Middle frontal gyrus (tissue), 1 donor: ENCODE measurements at regions not wholly inside any gene's neighbourhood (a gene's known extent, or its start where the extent isn't known, plus 50 kb on each side); places are given as distances from the start of the nearest gene placed in this dataset.
"Not testable (repeated sequence)": the region's sequence is repeated elsewhere in the genome, so short reads cannot be mapped to it uniquely, and the experiment has no call there.

ENCODE experiments used
- DNase-seq: peaks from one replicate; pipeline ENCODE4 v3.0.0-alpha.2; 2015; ENCODE audit warnings: low spot score; ENCODE audit errors: extremely low spot score

DNA sequence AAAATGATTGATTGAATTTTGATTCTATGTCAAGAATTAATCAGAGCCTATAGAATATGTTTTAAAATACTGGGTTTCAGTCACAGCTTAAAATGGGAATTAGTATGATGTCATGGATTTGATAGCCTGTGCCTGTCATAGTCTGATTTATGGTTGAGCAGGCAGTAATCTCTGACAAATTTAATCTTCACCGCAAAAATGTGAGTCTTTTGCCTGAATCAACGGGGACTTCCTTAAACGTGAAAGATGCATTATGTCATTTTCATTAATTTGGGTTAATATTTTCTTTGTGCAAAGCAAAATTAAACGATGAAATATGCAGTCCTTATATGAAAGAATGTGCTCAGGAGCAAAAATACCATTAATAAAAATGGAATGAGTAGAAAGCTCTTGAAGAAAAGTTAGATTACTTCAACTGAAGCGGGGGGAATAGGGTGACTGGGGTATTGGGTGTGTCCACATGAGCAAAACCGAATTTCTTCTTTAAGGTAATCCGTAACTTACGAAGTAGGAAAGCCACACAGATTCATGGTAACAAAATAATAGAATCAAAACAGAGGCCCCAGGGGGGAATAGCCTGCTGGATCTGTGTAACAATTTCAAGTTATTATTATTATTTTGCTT lies 339.6 kb upstream of the NOX3 start:
- no peak for DNase-seq

DNA sequence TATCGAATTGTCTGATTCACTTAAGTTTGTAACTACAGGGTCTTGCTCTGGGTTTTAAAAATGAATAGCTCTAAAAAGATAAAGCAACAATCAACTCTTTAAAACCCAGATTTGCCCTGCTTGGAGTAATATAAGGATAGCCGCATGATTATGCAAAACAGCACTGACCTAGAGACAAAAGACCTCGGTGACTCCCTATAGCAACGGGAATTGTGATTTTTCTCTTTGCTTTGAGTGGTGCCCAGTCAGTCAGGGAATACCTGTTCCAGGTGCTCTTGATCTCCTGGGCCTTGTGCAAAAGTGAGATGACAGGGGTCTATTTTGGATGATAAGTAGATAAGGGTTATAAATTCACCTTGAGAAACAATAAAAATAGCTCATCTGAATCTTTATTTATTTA lies 336.3 kb upstream of the NOX3 start:
- no peak for DNase-seq

DNA sequence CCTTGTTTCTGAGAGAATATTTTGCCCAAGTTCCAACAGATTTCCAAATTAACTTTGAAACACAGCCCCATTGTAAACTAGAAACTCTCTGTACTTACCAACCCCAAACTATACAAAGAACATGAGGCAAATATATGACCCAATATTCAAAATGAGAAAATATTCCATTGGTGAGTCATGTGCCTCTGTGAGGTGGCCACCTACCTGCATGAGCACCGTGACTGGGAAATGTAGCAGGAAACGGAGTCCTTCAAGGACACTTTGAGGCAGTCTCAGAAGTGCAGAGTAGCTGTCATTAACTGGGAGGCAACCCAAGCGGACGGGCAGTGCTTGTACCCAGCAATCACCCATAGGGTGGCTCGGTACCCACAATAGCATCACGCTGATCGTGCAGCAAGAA lies 335.5 kb upstream of the NOX3 start:
- no peak for DNase-seq

DNA sequence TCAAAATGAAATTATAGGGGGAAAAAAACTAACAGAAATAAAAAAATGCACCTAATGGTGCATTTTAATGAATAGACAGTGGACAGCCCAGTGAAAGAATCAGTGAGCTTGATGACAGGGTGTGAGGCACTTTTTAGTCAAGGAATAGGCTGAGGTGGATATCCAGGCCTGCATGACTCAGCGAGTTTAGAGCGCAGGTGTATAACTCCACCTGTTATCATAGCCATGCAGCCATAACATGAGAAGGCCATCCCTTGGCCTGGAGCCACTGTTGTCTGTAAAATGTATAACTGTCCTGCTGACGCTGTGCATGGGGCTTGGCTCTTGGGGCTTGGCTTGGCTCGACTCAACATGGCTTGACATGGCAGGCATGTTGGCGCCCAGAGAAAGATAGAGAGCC lies 331.5 kb upstream of the NOX3 start:
- DNase-seq = no peak

DNA sequence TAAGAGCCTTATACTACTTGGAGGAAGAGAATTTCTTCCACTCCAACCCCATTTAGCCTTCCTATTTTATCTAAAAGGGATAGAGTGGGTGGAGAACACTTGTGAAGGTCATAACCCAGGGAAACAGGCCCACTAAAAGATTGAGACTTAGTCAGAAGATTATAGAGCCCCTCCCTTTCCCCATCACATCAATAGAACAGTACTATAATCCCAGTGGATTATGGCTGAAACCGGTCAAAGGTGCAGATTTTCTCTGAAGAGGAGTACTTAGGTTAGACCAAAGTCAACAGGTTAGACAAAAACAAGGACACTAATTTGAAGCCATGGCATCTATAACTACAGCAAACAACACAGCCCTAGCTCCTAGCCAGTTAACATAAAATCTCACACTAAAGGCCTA lies 330.9 kb upstream of the NOX3 start:
- no peak for DNase-seq

DNA sequence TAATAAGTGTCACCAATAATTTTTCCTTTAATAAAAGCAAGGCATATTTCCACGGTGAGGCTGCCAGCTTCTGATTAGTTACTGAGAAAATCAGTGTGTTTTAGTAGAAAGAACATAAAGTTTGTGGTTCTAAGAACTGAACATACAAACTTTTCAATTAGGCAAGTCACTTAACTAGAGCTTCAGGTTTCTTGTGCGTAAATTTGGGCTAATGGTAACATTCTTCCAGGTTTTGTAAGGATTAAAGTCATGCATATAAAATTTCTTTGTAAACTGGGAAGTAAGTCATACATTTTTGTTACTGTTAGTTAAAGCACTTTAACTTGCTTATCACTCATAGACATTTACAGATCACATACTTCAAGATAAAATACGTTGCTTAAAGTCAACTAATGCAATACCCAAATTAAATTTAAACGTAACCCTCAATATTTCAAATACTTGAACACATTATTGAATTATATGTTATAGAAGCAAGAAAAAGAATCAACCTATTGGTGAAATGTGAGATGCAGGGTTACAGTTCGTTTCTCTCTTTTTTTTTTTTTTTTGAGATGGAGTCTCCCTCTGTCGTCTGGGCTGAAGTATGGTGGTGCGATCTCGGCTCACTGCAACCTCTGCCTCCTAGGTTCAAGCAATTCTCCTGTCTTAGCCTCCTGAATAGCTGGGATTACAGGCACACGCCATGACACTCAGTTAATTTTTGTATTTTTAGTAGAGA lies 327.3 kb upstream of the NOX3 start:
- DNase-seq = no peak

DNA sequence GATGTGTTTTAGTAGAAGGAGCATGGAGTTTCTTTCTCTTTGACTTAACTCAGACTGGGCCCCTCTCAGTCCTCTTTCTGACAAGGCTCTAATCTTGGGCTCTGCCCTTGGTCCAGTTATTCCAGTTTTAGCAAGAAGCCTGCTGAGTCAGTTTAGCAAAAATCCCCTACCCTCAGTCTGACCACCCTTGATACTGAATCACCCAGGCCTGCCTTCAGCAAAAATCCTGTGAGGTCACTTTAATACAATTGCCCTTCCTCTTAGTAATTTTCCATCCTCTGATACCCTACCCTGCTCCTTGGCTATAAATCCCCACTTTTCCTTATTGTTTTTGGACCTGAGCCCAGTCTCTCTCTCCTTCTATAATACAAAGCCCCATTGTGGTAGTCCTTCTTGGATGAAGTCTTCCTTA lies 326.7 kb upstream of the NOX3 start:
- DNase-seq = no peak

DNA sequence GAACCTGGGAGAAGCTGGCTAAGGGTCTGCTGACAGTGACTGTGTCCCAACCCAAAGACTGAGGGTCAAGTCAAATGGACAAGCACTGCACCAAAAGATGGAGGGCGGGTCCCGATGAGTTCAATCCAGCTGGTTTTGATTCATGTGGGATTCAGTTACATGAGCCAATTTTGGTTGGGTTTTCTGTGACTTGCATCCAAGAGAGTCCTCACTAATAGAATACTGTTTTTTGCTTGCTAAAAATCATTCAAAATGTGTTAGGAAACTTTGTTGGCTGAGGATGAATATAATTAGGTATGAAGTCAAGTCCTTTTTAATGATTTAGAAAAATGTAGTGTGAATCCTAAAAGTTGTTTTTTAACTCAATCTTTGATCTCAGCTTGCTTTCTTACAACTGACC lies 323.8 kb upstream of the NOX3 start:
- no peak for DNase-seq

DNA sequence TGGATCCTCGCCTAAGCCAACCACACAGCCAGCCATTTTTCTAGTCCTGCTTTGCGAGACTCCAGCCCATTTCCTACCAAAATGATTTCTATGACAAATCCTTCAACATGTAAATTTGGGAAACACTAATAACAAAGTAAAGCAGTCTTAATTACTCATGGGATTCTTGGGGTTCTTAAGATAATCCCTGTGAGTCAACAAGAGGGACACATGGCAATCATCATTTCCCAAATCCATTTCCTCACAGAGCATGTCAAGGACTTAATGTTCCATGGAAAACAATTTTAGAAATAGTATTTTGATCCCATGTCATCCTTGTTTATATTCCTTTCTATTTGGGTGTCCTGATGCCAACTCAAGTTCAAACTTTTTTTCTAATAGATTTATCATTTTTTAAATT lies 322.7 kb upstream of the NOX3 start:
- no peak for DNase-seq

DNA sequence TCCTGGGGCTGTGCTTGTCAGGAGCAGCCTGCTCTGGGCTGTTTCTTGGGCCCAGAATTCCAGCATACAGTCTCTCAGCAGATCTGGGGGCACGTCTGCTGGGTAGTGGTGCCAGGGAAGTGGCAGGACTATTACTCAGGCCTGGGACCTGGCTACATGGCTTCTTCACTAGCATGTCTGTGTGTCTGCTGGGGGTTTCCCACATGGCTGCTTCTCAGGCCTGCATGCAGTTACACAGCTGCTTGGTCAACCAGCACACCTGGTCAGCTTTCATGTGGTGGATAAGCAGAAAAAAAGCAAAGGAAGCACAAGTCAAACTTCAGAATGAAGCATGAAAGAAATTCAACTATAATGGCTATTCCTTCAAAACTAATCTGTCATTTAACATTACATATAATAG lies 316.2 kb upstream of the NOX3 start:
- no peak for DNase-seq

DNA sequence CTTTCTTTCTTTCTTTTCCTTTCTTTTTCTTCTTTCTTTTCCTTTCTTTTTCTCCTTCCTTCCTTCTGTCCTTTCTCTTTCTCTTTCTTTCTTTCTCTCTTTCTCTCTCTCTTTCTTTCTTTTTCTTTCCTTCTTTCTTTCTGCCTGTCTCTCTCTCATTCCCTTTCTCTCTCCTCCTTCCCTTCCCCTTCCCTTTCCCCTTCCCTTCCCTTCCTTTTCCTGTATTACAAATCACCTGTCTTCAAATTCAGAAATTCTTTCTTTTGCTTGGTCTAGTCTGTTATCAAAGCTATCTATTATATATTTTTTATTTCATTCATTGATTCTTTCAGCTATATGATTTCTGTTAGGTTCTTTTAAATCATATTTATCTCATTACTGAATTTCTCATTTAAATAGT lies 315.2 kb upstream of the NOX3 start:
- DNase-seq = no peak

DNA sequence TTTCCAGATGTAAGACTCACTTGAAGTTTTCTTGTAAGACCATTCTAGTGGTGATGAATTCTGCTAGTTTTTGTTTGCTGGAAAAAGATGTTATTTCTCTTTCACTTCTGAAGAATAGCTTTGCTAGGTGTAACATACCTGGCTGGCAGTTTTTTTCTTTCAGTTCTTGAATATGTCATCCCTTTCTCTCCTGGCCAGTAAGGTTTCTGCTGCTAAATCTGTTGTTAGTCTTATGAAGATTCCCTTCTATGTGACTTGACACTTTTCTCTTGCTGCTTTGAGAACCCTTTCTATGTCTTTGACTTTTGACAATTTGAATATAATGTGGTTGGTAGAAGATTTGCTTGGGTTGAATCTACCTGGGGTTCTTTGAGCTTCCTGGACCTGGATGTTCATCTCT lies 314.7 kb upstream of the NOX3 start:
- DNase-seq = no peak

DNA sequence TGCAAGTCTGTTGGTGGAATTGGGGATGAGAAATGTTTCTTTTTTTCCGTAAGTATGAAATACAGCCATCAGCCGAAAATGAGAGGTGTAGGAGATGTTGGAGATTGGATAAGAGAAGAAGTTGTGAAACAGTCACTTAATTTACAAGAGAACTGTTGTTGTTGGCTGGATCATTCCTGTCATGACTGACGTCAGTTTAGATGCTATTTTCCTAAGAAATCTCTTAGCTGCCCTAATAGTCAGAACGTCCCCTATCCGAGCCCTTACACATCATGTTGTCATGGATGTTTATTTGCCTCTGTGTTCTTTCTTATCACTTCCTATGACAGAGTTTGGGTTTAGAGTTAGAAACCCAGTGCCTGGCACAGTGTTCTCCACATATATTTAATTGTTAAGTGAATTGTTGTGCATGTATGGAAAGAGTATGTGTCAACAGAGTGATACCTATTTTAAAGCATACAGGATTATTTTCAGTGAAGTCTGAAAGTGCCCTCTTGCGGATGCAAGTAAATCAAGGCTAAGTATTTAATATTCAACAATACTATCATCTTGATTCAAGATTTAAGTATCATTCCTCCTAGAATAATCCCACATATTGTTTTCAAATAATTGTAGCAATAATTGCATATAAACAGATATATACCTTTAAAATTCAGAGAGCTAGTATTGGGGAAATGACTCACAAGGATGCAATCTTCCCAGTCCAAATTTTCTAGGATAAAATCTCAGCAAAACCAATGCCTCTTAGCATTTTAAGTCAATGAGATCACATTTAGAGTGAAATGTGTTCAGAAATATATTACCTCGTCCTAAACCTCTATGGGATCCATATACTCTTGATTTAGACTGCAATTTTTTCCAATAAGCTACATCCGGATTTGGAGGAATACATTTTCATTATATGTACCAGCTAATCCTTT lies 309.9 kb upstream of the NOX3 start:
- no peak for DNase-seq

DNA sequence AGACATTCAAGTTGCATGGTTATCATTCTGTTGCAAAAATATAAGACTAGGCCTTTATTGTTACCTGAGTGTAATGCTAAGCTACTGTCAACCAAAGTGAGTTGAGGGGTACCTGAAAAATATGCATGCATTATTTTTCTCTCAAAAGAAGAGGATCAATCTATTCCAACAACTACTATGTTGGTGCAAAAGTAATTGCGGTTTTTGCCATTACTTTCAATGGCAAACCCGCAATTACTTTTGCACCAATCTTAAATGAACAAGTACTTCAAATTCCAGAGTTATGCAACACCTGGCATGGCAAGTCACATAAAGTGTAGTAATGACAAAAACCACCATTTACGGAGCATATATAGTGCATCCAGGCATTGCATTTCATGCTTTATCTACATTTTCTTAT lies 307.0 kb upstream of the NOX3 start:
- no peak for DNase-seq

DNA sequence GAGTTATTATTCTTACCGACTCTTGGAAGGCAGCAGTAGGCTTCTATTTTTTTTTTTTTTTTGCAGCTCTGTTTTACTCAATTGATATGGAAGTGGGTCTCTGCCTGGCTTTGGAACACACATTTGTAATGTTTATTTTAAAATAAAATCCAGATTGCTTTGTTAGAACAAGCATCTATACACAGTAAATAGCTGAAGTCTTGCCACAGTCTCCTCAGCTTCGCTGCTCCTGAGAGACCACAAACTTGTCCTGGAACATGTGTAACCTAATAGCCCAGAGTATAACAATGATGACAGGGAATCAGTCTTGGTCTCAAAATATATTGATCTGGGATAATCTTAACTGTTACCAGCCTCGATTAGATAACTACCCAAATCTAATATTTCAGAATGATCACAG lies 299.8 kb upstream of the NOX3 start:
- DNase-seq = no peak

DNA sequence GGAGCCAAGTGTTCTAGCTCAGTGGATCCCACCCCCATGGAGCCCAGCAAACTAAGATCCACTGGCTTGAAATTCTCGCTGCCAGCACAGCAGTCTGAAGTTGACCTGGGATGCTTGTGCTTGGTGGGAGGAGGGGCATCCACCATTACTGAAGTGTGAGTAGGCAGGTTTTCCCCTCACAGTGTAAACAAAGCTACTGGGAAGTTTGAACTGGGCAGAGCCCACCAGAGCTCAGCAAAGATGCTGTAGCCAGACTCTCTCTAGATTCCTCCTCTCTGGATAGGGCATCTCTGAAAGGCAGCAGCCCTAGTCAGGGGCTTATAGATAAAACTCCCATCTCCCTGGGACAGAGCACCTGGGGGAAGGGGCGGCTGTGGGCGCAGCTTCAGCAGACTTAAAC lies 293.1 kb upstream of the NOX3 start:
- not testable (repeated sequence) for DNase-seq

DNA sequence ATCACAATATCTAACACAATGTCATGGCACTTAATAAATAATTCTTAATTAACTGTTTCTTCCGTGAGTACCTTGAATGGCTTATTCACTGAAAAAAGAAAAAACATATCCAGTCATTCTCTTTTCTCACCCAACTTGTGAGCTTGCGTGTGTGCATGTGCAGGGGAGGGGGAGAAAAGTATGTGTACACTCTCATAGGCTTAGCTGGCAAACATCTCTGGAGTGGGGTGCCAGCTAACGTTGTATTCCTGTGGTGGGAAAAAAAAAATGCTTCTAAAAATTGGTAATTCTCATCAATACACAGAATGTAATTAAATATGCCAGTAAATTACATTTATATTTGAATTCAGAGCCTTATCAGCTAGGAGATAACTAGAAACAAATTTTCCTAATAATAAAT lies 291.9 kb upstream of the NOX3 start:
- DNase-seq = no peak

DNA sequence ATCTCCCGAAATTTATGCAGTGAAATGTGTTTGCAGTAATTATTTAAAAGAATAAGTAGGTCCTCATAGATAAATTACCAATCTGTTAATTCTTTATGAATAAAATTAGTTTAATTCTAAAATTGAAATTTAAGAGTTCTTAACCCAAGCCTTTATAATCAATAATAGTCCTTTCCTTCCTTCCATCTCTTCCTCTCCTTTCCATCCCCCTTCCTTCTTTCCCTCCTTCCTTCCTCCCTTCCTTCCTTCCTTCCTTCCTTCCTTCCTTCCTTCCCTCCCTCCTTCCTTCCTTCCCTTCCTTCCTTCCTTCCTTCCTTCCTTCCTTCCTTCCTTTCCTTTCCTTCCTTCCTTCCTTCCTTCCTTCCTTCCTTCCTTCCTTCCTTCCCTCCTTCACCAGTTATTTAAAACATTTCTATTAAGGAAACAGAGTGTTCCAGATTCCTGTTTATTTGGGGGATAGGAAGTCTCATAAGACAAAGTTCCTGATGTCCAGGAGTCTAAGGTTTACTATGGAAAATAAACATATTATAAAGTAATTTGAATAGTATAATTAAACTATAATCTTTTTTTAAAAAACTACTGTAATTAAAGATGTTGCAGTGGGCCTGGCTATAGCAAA lies 285.3 kb upstream of the NOX3 start:
- DNase-seq = no peak

DNA sequence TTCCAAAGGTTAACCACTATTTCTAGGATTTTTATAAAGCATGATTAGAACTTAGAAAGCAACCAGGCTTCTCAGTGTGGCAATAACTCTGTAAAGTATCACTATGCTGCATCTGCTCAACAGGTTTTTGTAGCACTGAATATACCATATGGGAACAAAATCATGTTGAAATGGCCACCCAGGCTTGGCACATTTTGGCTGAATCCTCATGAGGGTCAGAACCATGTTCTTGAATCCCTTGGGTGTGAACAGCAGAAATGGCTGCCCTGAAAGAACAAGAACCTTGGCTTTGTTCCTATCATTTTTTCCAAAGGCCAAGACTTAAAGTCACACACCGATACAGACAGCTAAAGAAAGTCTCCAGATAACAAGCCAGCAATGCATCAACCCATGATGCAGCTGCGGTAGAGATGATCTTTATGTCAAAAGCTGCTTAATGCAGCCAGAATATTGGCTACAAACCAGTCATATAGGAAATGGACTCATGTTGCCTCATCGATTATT lies 283.0 kb upstream of the NOX3 start:
- no peak for DNase-seq

DNA sequence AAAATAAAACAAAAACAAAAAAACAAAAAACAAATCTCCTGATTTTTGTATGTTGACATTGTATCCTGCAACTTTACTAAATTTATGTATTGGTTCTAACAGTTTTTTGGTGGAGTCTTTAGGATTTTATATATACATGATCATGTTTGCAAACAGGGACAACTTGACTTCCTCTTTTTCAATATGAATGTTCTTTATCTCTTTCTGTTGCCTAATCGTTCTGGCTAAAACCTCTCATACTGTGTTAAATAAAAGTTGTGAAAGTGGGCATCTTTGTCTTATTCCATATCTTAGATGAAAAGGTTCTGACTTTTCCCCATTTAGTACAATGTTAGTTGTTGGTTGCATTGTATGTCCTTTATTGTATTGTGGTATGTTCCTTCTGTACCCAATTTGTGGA lies 261.7 kb upstream of the NOX3 start:
- DNase-seq = no peak

DNA sequence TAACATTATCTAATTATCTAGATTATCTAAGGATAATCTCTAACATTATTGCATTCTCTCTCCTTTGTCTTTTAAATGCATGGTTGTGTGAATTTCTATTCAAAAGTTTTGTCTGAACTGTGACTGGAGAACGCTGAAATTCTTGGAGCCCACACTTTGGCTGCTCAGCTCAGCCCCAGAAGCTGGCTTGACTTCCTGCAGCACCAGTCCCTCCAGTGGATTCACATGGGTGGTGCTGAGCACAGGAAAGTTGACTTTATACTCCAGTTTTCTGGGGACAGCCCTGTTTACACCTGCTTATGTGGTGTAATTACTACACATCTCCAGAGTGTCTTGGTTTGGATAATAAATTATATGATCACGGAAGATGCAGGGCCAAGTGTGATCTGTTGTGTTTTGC lies 255.1 kb upstream of the NOX3 start:
- DNase-seq = no peak

DNA sequence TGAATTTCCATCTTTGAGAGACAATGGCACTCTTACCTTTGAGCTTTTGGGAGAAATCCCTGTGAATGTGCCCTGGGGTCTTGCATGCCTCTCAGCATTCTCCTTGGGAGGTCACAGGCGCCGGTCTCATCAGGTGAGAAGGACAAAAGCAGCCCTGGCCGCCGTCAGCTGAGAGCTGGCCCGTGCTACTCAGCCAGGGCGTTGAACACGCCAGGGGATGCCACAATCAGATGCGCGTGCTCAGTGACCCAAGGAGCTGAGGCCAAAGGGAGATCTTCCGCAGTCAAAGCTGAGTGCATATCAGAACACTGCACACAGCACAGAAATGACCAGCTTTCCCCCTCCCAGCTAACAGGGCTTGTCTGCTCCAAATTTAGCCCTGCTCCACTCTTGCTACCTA lies 253.6 kb upstream of the NOX3 start:
- no peak for DNase-seq
